ENCODE measurements at regions not wholly inside any gene's neighbourhood (a gene's known extent, or its start where the extent isn't known, plus 50 kb on each side); places are given as distances from the start of the nearest gene placed in this dataset.

- no peaks in the 10 kb centered on the region for H4K20me1 ChIP-seq (ENCODE audit: insufficient read depth)
- H3K4me3 ChIP-seq (IDR thresholded peaks at IDR 0.05; ENCODE audit: insufficient read depth, low read depth, low read length) = no peak overlapping the region
- H2AFZ ChIP-seq (ENCODE audit: low read depth) = no peak overlapping the region
- no peaks in the 10 kb centered on the region for H3K4me1 ChIP-seq (ENCODE audit: low read depth, poor library complexity, severe bottlenecking)
- TF ChIP-seq, protein P1, sequence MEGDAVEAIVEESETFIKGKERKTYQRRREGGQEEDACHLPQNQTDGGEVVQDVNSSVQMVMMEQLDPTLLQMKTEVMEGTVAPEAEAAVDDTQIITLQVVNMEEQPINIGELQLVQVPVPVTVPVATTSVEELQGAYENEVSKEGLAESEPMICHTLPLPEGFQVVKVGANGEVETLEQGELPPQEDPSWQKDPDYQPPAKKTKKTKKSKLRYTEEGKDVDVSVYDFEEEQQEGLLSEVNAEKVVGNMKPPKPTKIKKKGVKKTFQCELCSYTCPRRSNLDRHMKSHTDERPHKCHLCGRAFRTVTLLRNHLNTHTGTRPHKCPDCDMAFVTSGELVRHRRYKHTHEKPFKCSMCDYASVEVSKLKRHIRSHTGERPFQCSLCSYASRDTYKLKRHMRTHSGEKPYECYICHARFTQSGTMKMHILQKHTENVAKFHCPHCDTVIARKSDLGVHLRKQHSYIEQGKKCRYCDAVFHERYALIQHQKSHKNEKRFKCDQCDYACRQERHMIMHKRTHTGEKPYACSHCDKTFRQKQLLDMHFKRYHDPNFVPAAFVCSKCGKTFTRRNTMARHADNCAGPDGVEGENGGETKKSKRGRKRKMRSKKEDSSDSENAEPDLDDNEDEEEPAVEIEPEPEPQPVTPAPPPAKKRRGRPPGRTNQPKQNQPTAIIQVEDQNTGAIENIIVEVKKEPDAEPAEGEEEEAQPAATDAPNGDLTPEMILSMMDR (conservative IDR thresholded peaks at IDR 0.05; ENCODE audit: low read depth, low read length) = no peak
- no peaks in the 10 kb centered on the region for H3K27me3 ChIP-seq (ENCODE audit: insufficient read depth, low read depth)
- H3K27ac ChIP-seq = no peak overlapping the region
- no peak overlapping the region for H3K4me2 ChIP-seq
- H3K36me3 ChIP-seq (ENCODE audit: insufficient read depth) = no peaks in the 10 kb centered on the region
- H3K9ac ChIP-seq = no peak overlapping the region
- no peaks in the 10 kb centered on the region for H3K79me2 ChIP-seq (ENCODE audit: insufficient read depth, low read depth)
Measured at GRCh38 chr13:79941752-79942151, 399.2 kb downstream of the SPRY2 start.

DNA sequence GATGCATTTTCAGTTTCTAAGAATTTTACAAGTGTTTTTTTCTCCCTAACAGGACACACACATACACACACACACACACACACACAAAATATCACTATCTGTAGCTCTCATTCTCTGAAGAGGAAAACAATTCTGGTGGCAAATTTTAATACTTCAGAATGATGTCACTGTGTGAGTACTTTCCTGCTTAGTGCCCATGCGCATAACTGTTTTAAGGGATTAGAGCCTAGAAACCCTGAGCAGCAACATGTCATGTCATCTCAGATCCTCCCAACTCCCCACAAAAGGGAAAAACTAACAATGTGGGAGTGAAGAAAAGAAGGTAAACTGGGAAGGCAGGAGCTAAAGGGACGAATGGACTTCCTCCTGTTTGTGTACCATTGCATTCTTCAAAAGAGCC, 401.2 kb downstream of the SPRY2 start:
- Histone ChIP-seq H4K20me1 (ENCODE audit: insufficient read depth) (no peaks in the 10 kb centered on the region), H3K36me3 (ENCODE audit: insufficient read depth) (no peaks in the 10 kb centered on the region), H3K4me2 (no peak overlapping the region), H3K27me3 (ENCODE audit: insufficient read depth, low read depth) (no peaks in the 10 kb centered on the region), H3K9ac (no peak overlapping the region), H3K4me3 (IDR thresholded peaks at IDR 0.05; ENCODE audit: insufficient read depth, low read depth, low read length) (no peak overlapping the region), H3K27ac (no peak overlapping the region), H3K4me1 (ENCODE audit: low read depth, poor library complexity, severe bottlenecking) (no peaks in the 10 kb centered on the region), H3K79me2 (ENCODE audit: insufficient read depth, low read depth) (no peaks in the 10 kb centered on the region), H2AFZ (ENCODE audit: low read depth) (no peak overlapping the region)
- TF ChIP-seq, protein P1 (conservative IDR thresholded peaks at IDR 0.05; ENCODE audit: low read depth, low read length) = no peak

DNA sequence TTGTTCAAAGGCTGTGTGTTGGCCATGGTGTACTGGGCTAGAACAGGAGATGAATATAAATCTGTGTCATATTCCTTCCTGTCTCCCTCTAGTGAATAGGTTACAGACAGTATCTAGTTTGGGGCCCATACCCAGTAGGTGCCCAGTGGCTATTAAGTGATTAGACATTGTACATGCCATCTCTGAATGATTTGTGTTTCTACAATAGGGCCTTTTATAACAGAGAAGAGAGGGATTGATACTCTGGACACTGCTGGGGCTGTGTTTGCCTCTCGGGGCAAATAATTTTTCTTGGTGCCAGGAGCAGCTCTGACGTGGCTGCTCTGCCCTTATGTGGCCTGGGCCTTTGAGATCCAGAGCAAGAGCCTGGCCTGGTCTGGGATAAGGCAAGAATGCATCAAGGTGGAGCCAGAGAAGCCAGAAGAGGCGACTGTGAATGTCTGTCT, 403.1 kb downstream of the SPRY2 start:
- Histone ChIP-seq H4K20me1 (ENCODE audit: insufficient read depth) (no peaks in the 10 kb centered on the region), H3K27ac (no peak overlapping the region), H3K4me1 (ENCODE audit: low read depth, poor library complexity, severe bottlenecking) (no peaks in the 10 kb centered on the region), H3K79me2 (ENCODE audit: insufficient read depth, low read depth) (no peaks in the 10 kb centered on the region), H3K4me2 (no peak overlapping the region), H3K9ac (no peak overlapping the region), H2AFZ (ENCODE audit: low read depth) (no peak overlapping the region), H3K4me3 (IDR thresholded peaks at IDR 0.05; ENCODE audit: insufficient read depth, low read depth, low read length) (no peak overlapping the region), H3K27me3 (ENCODE audit: insufficient read depth, low read depth) (no peaks in the 10 kb centered on the region), H3K36me3 (ENCODE audit: insufficient read depth) (no peaks in the 10 kb centered on the region)
- TF ChIP-seq, protein P1 (conservative IDR thresholded peaks at IDR 0.05; ENCODE audit: low read depth, low read length) = no peak

- no peak overlapping the region for H3K9ac ChIP-seq
- no peak overlapping the region for H2AFZ ChIP-seq (ENCODE audit: low read depth)
- no peak overlapping the region for H3K4me3 ChIP-seq (IDR thresholded peaks at IDR 0.05; ENCODE audit: insufficient read depth, low read depth, low read length)
- H3K27me3 ChIP-seq (ENCODE audit: insufficient read depth, low read depth) = no peaks in the 10 kb centered on the region
- no peaks in the 10 kb centered on the region for H3K4me1 ChIP-seq (ENCODE audit: low read depth, poor library complexity, severe bottlenecking)
- H3K36me3 ChIP-seq (ENCODE audit: insufficient read depth) = no peaks in the 10 kb centered on the region
- H3K27ac ChIP-seq = no peak overlapping the region
- H3K79me2 ChIP-seq (ENCODE audit: insufficient read depth, low read depth) = no peaks in the 10 kb centered on the region
- no peaks in the 10 kb centered on the region for H4K20me1 ChIP-seq (ENCODE audit: insufficient read depth)
- TF ChIP-seq, protein P1 (conservative IDR thresholded peaks at IDR 0.05; ENCODE audit: low read depth, low read length) = no peak
- H3K4me2 ChIP-seq = no peak overlapping the region
Measured at GRCh38 chr13:79937311-79937710, 403.6 kb downstream of the SPRY2 start.
